ENCODE measurements at regions not wholly inside any gene's neighbourhood (a gene's known extent, or its start where the extent isn't known, plus 50 kb on each side); places are given as distances from the start of the nearest gene placed in this dataset.

DNA sequence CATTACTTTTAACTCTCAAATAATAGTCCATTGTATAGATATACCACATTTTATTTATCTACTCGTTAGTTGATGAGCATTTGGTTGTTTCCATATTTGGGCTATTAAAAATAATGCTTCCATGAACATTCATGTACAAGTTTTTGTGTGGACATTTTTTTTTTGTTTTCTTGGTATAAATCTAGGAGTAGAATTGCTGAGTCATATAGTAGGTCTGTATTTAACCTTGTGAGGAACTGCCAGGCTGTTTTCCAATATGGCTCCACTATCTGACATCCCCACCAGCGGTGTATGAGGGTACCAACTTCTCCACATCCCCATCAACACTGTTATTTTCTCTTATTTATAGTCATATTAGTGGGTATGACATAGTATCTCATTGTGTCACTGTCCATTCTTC lies 143.1 kb downstream of the RAP2A start:
- H3K4me3 ChIP-seq (ENCODE audit: low read length in 2 of 2) = no peak overlapping the region
- no peaks in the 10 kb centered on the region for H3K36me3 ChIP-seq (ENCODE audit: control insufficient read depth in 2 of 2, insufficient read depth in 2 of 2, low read length in 2 of 2)
- H3K27me3 ChIP-seq (ENCODE audit: control insufficient read depth in 1 of 2, insufficient read depth in 2 of 2, low read length in 2 of 2) = no peaks in the 10 kb centered on the region
- no peak overlapping the region for H3K9ac ChIP-seq (ENCODE audit: low read length in 2 of 2)
- H3K9me3 ChIP-seq (ENCODE audit: control insufficient read depth in 2 of 2, low read length in 2 of 2) = no peaks in the 10 kb centered on the region
- H3K4me1 ChIP-seq (ENCODE audit: control insufficient read depth, insufficient read depth, low read length) = no peaks in the 10 kb centered on the region
- no peak overlapping the region for H3K27ac ChIP-seq (ENCODE audit: low read length)

DNA sequence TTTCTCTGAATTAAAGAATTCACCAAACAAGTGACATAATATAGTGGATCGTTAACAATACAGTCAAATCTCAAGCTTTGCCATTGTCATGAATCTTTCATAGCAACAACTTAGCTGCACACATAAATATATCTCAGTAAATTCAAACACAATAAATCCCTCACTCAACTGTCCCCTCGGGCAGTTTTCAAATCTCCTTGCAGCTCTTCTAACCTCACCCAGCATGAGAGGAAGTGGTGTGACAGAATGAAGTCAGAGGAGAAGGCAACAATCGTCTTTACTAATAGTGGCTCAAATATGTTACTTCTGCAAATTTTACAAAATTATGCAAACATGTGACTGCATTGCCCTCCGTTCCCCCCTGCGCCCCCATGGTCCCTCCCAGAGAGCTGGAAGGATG lies 148.2 kb downstream of the RAP2A start:
- Histone ChIP-seq H3K27ac (ENCODE audit: low read length) (no peak overlapping the region), H3K36me3 (ENCODE audit: control insufficient read depth in 2 of 2, insufficient read depth in 2 of 2, low read length in 2 of 2) (no peaks in the 10 kb centered on the region), H3K9ac (ENCODE audit: low read length in 2 of 2) (no peak overlapping the region), H3K27me3 (ENCODE audit: control insufficient read depth in 1 of 2, insufficient read depth in 2 of 2, low read length in 2 of 2) (no peaks in the 10 kb centered on the region), H3K4me3 (ENCODE audit: low read length in 2 of 2) (no peak overlapping the region), H3K4me1 (ENCODE audit: control insufficient read depth, insufficient read depth, low read length) (no peaks in the 10 kb centered on the region), H3K9me3 (ENCODE audit: control insufficient read depth in 2 of 2, low read length in 2 of 2) (no peaks in the 10 kb centered on the region)

DNA sequence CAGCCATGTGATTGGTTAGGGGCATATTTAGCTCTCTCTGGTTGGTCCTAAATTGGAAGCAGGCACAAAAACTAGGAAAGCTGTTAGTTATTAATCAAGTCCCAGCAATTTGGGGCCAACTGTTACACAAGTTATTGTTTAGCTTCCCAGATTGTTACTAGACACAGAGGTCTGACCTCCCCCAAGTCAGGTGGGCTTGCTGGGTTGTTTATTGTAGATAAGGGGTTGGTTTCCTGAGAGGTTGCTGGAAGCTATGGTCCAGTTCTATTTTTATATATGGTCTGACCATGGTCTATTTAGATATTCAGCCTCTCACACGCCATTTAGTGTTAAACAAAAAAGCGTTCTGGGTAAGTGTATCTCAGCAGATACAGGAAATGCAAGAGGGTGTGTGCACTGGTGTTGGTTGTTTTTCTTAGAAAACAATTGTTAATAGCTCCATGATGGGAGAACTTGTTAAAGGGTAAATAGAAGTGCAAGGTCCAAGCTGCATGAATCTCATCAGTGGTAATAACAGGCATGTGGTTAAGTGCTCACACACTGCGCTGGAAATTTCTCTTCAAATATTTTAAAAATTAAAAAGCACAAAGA lies 150.0 kb downstream of the RAP2A start:
- Histone ChIP-seq H3K9me3 (ENCODE audit: control insufficient read depth in 2 of 2, low read length in 2 of 2) (no peaks in the 10 kb centered on the region), H3K9ac (ENCODE audit: low read length in 2 of 2) (no peak overlapping the region), H3K27ac (ENCODE audit: low read length) (no peak overlapping the region), H3K4me1 (ENCODE audit: control insufficient read depth, insufficient read depth, low read length) (no peaks in the 10 kb centered on the region), H3K27me3 (ENCODE audit: control insufficient read depth in 1 of 2, insufficient read depth in 2 of 2, low read length in 2 of 2) (no peaks in the 10 kb centered on the region), H3K4me3 (ENCODE audit: low read length in 2 of 2) (no peak overlapping the region), H3K36me3 (ENCODE audit: control insufficient read depth in 2 of 2, insufficient read depth in 2 of 2, low read length in 2 of 2) (no peaks in the 10 kb centered on the region)

DNA sequence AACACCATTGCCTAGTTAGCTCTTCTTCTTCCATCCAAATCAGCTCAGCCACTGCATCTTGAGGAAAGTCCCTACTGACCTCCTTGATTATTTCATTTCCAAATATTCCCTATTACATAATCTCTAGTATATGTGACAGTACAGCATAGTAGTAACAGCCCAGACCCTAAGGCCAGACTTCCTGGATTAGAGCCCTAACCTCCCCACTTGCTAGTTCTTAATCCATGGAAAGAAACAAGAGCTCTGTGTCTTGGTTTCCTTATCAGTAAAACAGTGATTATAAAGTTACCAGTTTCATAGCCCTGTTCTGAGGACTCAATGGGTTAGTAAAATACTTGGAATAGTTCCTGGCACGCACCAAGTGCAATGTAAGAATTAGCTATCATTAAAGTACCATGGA lies 153.0 kb downstream of the RAP2A start:
- no peaks in the 10 kb centered on the region for H3K9me3 ChIP-seq (ENCODE audit: control insufficient read depth in 2 of 2, low read length in 2 of 2)
- no peaks in the 10 kb centered on the region for H3K27me3 ChIP-seq (ENCODE audit: control insufficient read depth in 1 of 2, insufficient read depth in 2 of 2, low read length in 2 of 2)
- no peak overlapping the region for H3K4me3 ChIP-seq (ENCODE audit: low read length in 2 of 2)
- no peak overlapping the region for H3K27ac ChIP-seq (ENCODE audit: low read length)
- H3K9ac ChIP-seq (ENCODE audit: low read length in 2 of 2) = no peak overlapping the region
- no peaks in the 10 kb centered on the region for H3K36me3 ChIP-seq (ENCODE audit: control insufficient read depth in 2 of 2, insufficient read depth in 2 of 2, low read length in 2 of 2)
- H3K4me1 ChIP-seq (ENCODE audit: control insufficient read depth, insufficient read depth, low read length) = no peaks in the 10 kb centered on the region

DNA sequence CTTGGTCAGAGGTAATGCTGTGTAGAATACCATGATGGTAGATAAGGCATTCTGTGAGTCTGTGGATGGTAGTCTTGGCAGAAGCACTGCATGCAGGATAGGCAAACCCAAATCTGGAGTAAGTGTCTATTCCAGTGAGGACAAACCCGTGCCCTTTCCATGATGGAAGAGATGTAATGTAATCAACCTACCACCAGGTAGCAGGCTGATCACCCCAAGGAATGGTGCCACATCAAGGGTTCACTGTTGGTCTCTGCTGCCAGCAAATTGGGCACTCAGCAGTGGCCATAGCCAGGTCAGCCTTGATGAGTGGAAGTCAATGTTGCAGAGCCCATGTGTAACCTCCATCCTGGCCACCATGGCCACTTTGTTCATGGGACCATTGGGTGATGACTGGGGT lies 155.0 kb downstream of the RAP2A start:
- H3K27ac ChIP-seq (ENCODE audit: low read length) = no peak overlapping the region
- H3K27me3 ChIP-seq (ENCODE audit: control insufficient read depth in 1 of 2, insufficient read depth in 2 of 2, low read length in 2 of 2) = no peaks in the 10 kb centered on the region
- H3K4me3 ChIP-seq (ENCODE audit: low read length in 2 of 2) = no peak overlapping the region
- no peak overlapping the region for H3K9ac ChIP-seq (ENCODE audit: low read length in 2 of 2)
- no peaks in the 10 kb centered on the region for H3K4me1 ChIP-seq (ENCODE audit: control insufficient read depth, insufficient read depth, low read length)
- H3K36me3 ChIP-seq (ENCODE audit: control insufficient read depth in 2 of 2, insufficient read depth in 2 of 2, low read length in 2 of 2) = no peaks in the 10 kb centered on the region
- no peaks in the 10 kb centered on the region for H3K9me3 ChIP-seq (ENCODE audit: control insufficient read depth in 2 of 2, low read length in 2 of 2)

DNA sequence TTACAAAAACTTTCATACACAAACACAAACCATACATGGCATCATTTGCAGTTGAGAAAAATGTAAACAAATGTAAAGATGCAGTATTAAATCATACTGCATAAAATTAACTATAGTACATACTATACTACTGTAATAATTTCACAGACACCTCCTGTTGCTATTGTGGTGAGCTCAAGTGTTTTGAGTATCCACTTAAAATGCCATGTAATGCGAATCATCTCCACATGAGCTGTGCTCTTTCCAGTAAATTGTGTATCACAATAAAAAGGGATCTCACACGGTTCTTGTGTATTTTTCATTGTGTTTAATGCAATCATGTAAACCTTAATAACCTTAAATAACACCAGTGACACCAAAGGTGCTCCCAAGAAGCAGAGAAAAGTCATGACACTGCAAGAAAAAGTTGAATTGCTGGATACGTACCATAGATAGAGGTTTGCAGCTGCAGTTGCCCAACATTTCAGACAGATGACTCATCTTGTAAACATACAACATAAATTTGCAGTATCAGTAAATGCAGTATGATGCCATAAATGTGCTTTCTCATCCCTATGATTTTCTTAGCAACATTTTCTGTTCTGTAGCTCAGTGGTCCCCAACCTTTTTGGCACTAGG lies 166.6 kb downstream of the RAP2A start:
- no peaks in the 10 kb centered on the region for H3K4me1 ChIP-seq (ENCODE audit: control insufficient read depth, insufficient read depth, low read length)
- H3K4me3 ChIP-seq (ENCODE audit: low read length in 2 of 2) = no peak overlapping the region
- H3K36me3 ChIP-seq (ENCODE audit: control insufficient read depth in 2 of 2, insufficient read depth in 2 of 2, low read length in 2 of 2) = no peaks in the 10 kb centered on the region
- H3K27ac ChIP-seq (ENCODE audit: low read length) = no peak overlapping the region
- peaks cover 0 to 5% of the 10 kb centered on the region in 2 donors for H3K9me3 ChIP-seq (ENCODE audit: control insufficient read depth in 2 of 2, low read length in 2 of 2)
- no peaks in the 10 kb centered on the region for H3K27me3 ChIP-seq (ENCODE audit: control insufficient read depth in 1 of 2, insufficient read depth in 2 of 2, low read length in 2 of 2)
- H3K9ac ChIP-seq (ENCODE audit: low read length in 2 of 2) = no peak overlapping the region

DNA sequence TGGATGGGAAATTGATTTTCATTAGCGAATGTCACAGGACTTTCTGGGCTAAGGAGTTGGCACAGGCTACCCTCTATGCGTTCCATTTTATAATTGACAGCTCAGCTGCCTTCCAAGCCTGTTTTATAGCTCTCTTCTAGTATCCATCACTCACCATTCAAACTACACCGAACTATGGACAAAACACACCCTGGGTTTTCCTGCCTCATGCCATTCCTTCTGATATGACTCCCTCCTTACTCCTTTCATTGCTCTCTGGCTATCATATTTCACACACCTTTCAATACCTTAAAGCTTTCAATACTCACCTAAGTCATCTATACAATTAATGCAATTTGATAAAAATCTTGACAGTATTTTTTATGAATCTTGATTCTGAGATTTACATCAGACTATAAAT lies 181.3 kb downstream of the RAP2A start:
- no peak overlapping the region for H3K4me3 ChIP-seq (ENCODE audit: low read length in 2 of 2)
- no peak overlapping the region for H3K27ac ChIP-seq (ENCODE audit: low read length)
- peaks cover 0 to 3% of the 10 kb centered on the region in 2 donors for H3K9me3 ChIP-seq (ENCODE audit: control insufficient read depth in 2 of 2, low read length in 2 of 2)
- no peaks in the 10 kb centered on the region for H3K36me3 ChIP-seq (ENCODE audit: control insufficient read depth in 2 of 2, insufficient read depth in 2 of 2, low read length in 2 of 2)
- H3K27me3 ChIP-seq (ENCODE audit: control insufficient read depth in 1 of 2, insufficient read depth in 2 of 2, low read length in 2 of 2) = no peaks in the 10 kb centered on the region
- no peaks in the 10 kb centered on the region for H3K4me1 ChIP-seq (ENCODE audit: control insufficient read depth, insufficient read depth, low read length)
- no peak overlapping the region for H3K9ac ChIP-seq (ENCODE audit: low read length in 2 of 2)

DNA sequence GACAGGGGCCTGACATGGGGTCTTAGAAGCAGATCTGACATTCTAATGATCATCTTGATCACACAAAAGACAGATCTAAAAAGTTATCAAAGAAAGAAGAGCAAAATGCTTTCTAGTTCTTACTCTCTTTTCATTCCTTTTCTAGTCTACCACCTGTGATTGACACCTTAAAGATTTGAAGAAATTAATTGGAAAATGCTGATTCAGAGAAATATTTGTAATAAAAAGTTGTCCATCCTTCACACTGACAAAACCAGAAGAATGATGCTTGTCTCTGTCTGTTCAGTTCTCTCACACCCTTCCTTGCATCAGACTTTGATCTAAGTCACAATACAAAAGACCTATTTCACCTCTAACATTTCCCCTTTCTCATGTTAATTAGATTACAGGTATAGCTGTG lies 182.4 kb downstream of the RAP2A start:
- Histone ChIP-seq H3K9me3 (ENCODE audit: control insufficient read depth in 2 of 2, low read length in 2 of 2) (peaks cover 0 to 3% of the 10 kb centered on the region in 2 donors), H3K27ac (ENCODE audit: low read length) (no peak overlapping the region), H3K27me3 (ENCODE audit: control insufficient read depth in 1 of 2, insufficient read depth in 2 of 2, low read length in 2 of 2) (no peaks in the 10 kb centered on the region), H3K36me3 (ENCODE audit: control insufficient read depth in 2 of 2, insufficient read depth in 2 of 2, low read length in 2 of 2) (no peaks in the 10 kb centered on the region), H3K9ac (ENCODE audit: low read length in 2 of 2) (no peak overlapping the region), H3K4me3 (ENCODE audit: low read length in 2 of 2) (no peak overlapping the region), H3K4me1 (ENCODE audit: control insufficient read depth, insufficient read depth, low read length) (no peaks in the 10 kb centered on the region)

DNA sequence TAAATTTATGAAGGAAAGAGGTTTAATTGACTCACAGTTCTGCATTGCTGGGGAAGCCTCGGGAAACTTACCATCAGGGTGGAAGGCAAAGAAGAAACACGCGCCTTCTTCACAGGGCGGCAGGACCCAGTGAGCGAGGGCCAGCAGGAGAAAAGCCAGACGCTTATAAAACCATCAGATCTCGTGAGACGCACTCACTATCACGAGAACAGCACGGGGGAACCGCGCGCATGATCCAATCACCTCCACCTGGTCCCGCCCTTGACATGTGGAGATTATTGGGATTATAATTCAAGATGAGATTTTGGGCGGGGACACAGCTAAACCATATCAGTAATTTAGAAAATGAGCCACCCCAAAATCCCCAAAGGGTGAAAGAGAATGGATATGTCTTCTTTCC lies 187.1 kb downstream of the RAP2A start:
- Histone ChIP-seq H3K36me3 (ENCODE audit: control insufficient read depth in 2 of 2, insufficient read depth in 2 of 2, low read length in 2 of 2) (no peaks in the 10 kb centered on the region), H3K4me3 (ENCODE audit: low read length in 2 of 2) (no peak overlapping the region), H3K27me3 (ENCODE audit: control insufficient read depth in 1 of 2, insufficient read depth in 2 of 2, low read length in 2 of 2) (no peaks in the 10 kb centered on the region), H3K9me3 (ENCODE audit: control insufficient read depth in 2 of 2, low read length in 2 of 2) (peaks cover 0 to 3% of the 10 kb centered on the region in 2 donors), H3K9ac (ENCODE audit: low read length in 2 of 2) (no peak overlapping the region), H3K4me1 (ENCODE audit: control insufficient read depth, insufficient read depth, low read length) (no peaks in the 10 kb centered on the region), H3K27ac (ENCODE audit: low read length) (no peak overlapping the region)

DNA sequence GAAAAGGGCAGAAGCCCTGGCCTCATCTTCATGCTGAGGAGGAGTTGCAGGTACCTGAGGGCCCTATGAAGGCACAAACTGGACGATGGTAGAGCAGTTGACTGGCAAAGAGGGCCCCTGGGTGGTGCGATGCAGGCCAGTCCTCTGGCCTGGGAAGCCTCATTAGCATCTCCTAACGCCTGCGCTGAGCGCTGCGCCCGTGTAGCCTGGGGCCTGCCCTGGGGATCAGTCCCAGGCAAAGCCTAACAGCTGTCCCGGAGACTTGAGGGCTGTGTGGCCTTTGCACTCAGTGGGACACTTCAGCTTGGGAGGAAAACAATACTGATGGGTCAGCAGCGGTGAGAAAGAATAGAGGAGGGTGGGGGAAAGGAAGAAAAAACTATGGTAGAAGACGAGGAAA lies 187.7 kb downstream of the RAP2A start:
- no peaks in the 10 kb centered on the region for H3K27me3 ChIP-seq (ENCODE audit: control insufficient read depth in 1 of 2, insufficient read depth in 2 of 2, low read length in 2 of 2)
- H3K9ac ChIP-seq (ENCODE audit: low read length in 2 of 2) = no peak overlapping the region
- no peaks in the 10 kb centered on the region for H3K4me1 ChIP-seq (ENCODE audit: control insufficient read depth, insufficient read depth, low read length)
- H3K9me3 ChIP-seq (ENCODE audit: control insufficient read depth in 2 of 2, low read length in 2 of 2) = peaks cover 0 to 3% of the 10 kb centered on the region in 2 donors
- H3K27ac ChIP-seq (ENCODE audit: low read length) = no peak overlapping the region
- no peaks in the 10 kb centered on the region for H3K36me3 ChIP-seq (ENCODE audit: control insufficient read depth in 2 of 2, insufficient read depth in 2 of 2, low read length in 2 of 2)
- H3K4me3 ChIP-seq (ENCODE audit: low read length in 2 of 2) = no peak overlapping the region

DNA sequence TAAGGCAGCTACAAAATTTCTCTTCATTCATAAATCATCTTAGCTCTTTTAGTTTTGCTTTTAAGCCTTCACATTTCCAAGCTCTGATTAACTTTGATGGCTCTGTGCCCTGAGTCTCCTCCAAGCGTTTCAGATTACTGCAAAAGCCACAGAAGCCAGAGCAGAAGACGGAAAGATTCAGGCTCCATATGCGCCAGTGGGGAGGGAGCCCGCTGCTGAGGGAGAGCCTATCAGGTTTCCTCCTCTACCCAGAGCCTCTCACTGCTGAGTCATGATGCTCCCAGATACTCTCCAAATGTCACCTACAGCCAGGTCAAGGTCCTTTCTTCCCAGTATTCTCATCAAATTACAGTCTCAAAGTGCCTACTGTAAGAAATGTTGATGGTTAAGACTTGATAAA lies 193.6 kb downstream of the RAP2A start:
- H3K9me3 ChIP-seq (ENCODE audit: control insufficient read depth in 2 of 2, low read length in 2 of 2) = peaks cover 0 to 3% of the 10 kb centered on the region in 2 donors
- H3K27ac ChIP-seq (ENCODE audit: low read length) = no peak overlapping the region
- H3K4me1 ChIP-seq (ENCODE audit: control insufficient read depth, insufficient read depth, low read length) = peaks cover 4% of the 10 kb centered on the region
- no peak overlapping the region for H3K9ac ChIP-seq (ENCODE audit: low read length in 2 of 2)
- H3K4me3 ChIP-seq (ENCODE audit: low read length in 2 of 2) = no peak overlapping the region
- H3K27me3 ChIP-seq (ENCODE audit: control insufficient read depth in 1 of 2, insufficient read depth in 2 of 2, low read length in 2 of 2) = no peaks in the 10 kb centered on the region
- no peaks in the 10 kb centered on the region for H3K36me3 ChIP-seq (ENCODE audit: control insufficient read depth in 2 of 2, insufficient read depth in 2 of 2, low read length in 2 of 2)
